ENCODE measurements at regions not wholly inside any gene's neighbourhood (a gene's known extent, or its start where the extent isn't known, plus 50 kb on each side); places are given as distances from the start of the nearest gene placed in this dataset.
A peak's percentile ranks its signal among the peaks of the same experiment; 100 is the strongest.

DNA sequence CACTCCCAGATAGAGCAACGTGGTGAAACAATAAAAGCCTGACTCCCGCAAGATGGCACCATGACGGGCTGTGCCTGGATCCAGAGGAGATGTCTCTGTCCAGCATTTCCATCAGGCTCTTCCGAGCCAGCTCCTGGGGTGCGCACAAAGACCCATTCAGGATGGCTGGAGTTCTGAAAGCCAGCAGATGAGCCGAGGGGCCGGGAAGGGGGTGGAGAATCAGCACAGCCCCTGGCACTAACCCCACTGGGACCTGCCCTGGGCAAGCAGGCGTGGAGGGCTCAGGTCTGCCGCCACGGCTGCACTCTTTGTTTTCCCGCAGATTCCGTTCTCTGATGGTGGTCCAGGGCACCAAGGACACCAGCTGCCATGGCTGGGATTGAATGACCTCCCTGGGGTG, 97.2 kb upstream of the BLID start:
- Histone ChIP-seq H3K4me2 (peak overlapping the region; percentile 20; the same call in 1 of the 2 replicates), H3K27ac (no peak overlapping the region), H3K27me3 (no peaks in the 10 kb centered on the region), H3K4me1 (peaks cover 6% of the 10 kb centered on the region), H3K9me3 (no peaks in the 10 kb centered on the region), H4K20me1 (no peaks in the 10 kb centered on the region), H3K36me3 (no peaks in the 10 kb centered on the region), H3K4me3 (no peak overlapping the region), H3K9ac (no peak overlapping the region)
- no peak for TF ChIP-seq Cebpa-rat (IDR thresholded peaks at IDR 0.05)

- Histone ChIP-seq H3K27ac (no peak overlapping the region), H3K36me3 (no peaks in the 10 kb centered on the region), H3K4me1 (peaks cover 6% of the 10 kb centered on the region), H3K27me3 (no peaks in the 10 kb centered on the region), H4K20me1 (no peaks in the 10 kb centered on the region), H3K4me2 (no peak overlapping the region), H3K4me3 (no peak overlapping the region), H3K9ac (no peak overlapping the region), H3K9me3 (no peaks in the 10 kb centered on the region)
- TF ChIP-seq Cebpa-rat (IDR thresholded peaks at IDR 0.05), result no peak
These were observed 94.5 kb upstream of the BLID start for GRCh38 chr11:122210367-122210997.

DNA sequence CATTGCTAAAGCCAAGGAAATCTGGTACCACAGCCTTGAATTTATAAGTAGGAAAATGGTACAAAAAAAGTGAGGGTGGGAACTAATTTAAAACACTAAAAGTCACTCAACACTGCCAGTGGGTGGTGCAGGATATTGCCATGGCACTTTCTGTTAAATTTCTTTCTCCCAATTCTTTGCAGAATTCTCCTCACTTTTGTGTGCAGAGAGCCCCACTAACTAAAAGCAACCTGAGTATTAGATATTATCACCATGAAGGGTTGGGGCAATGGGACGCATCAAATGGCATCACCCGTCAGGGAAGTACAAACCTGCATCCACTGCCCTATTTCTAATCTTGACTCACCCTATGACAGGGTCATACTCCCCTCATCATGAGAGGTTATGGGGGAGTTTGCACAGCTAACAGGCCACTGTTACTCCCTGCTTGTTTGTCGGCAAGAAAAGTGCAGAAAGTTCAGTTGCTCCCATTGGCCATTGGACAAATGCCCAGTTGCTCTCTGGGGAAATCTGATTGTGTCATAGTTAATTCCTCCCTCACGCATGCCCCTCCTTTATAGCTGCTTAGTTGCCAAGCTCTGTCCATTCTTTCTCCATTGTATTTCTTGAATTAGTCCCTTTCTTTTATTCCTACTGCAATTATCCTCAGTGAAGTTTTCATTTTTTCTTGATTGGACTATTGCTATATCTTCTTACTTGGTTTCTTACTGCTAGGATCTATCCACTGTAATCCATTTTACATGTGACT, 93.8 kb upstream of the BLID start:
- no peaks in the 10 kb centered on the region for H3K9me3 ChIP-seq
- TF ChIP-seq Cebpa-rat (IDR thresholded peaks at IDR 0.05), result no peak
- peaks cover 6% of the 10 kb centered on the region for H3K4me1 ChIP-seq
- H4K20me1 ChIP-seq, result no peaks in the 10 kb centered on the region
- H3K9ac ChIP-seq, result no peak overlapping the region
- no peak overlapping the region for H3K4me3 ChIP-seq
- no peaks in the 10 kb centered on the region for H3K36me3 ChIP-seq
- H3K27me3 ChIP-seq, result no peaks in the 10 kb centered on the region
- no peak overlapping the region for H3K4me2 ChIP-seq
- H3K27ac ChIP-seq, result no peak overlapping the region

DNA sequence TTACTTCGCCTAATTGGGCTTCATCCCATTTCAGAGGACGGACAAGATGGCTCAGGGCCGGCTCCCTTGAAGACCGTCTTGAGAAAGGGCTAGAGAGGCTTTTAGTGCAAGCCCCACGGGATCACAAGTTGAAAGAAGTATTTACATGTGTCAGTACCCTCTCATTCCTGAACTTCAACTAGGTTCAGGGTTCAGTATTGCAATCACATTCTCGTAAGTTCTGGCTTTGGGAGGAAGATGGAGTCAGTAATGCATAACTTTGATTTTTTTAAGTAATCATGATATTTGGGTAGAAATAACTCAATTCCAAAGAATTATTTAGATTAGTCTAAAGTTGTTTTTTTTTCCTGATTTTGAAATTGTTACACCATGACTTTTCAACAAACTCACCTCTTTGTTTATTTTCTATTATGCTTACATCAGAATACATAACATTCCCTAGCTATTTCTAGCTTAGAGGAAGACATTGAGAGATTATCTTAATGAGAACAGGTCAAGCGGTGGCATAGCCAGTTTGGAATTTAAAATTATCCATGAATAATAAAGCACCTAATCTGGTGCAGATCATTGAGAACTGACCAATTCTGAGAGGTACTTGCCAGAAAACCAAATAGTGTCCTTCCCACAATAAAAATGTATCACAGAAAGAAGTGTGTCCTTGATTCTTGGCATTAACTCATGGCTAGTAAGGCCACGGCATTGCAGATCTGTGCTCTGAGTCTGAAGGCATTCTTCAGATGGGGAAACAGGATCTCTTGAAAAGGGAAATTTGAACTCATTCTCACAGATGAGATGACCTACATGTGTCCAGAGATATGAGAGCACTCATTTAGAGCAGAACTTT, 92.1 kb upstream of the BLID start:
- Histone ChIP-seq H3K9me3 (no peaks in the 10 kb centered on the region), H3K27me3 (no peaks in the 10 kb centered on the region), H3K9ac (no peak overlapping the region), H4K20me1 (no peaks in the 10 kb centered on the region), H3K4me2 (no peak overlapping the region), H3K36me3 (no peaks in the 10 kb centered on the region), H3K4me1 (peaks cover 2% of the 10 kb centered on the region), H3K27ac (no peak overlapping the region), H3K4me3 (no peak overlapping the region)
- TF ChIP-seq Cebpa-rat (IDR thresholded peaks at IDR 0.05), result no peak

DNA sequence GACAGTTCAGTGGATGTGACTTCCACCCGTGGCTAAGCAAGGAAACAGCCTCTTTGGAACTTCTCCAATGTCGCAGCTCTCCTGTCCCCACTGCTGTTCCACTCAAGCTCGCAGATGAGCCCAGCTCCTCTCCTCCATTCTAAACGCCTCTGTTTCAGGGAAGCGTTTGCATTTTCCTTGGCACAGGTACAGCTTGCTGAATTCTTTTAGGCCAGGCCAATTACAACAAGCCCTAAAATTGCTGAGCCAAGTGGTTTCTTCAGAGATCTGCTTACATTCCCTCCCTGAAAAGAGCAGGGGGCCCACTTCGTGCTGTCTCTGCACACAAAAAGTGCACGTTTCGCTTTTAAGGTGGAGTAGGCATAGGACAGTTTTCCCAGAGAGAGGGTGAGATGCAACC, 91.5 kb upstream of the BLID start:
- H3K4me2 ChIP-seq, result no peak overlapping the region
- no peak overlapping the region for H3K27ac ChIP-seq
- H3K4me3 ChIP-seq, result no peak overlapping the region
- no peaks in the 10 kb centered on the region for H3K4me1 ChIP-seq
- H4K20me1 ChIP-seq, result no peaks in the 10 kb centered on the region
- no peaks in the 10 kb centered on the region for H3K27me3 ChIP-seq
- H3K9ac ChIP-seq, result no peak overlapping the region
- H3K9me3 ChIP-seq, result no peaks in the 10 kb centered on the region
- H3K36me3 ChIP-seq, result no peaks in the 10 kb centered on the region
- no peak for TF ChIP-seq Cebpa-rat (IDR thresholded peaks at IDR 0.05)

- Histone ChIP-seq H3K9ac (no peak overlapping the region), H3K4me2 (no peak overlapping the region), H3K4me3 (no peak overlapping the region), H3K27me3 (no peaks in the 10 kb centered on the region), H3K27ac (no peak overlapping the region), H3K4me1 (no peaks in the 10 kb centered on the region), H3K36me3 (no peaks in the 10 kb centered on the region), H3K9me3 (no peaks in the 10 kb centered on the region), H4K20me1 (no peaks in the 10 kb centered on the region)
- TF ChIP-seq Cebpa-rat (IDR thresholded peaks at IDR 0.05), result no peak
These were observed 89.0 kb upstream of the BLID start for GRCh38 chr11:122205036-122205435.

- Histone ChIP-seq H3K9ac (no peak overlapping the region), H3K9me3 (no peaks in the 10 kb centered on the region), H3K36me3 (no peaks in the 10 kb centered on the region), H3K4me1 (no peaks in the 10 kb centered on the region), H3K4me2 (no peak overlapping the region), H3K4me3 (no peak overlapping the region), H3K27me3 (no peaks in the 10 kb centered on the region), H4K20me1 (no peaks in the 10 kb centered on the region), H3K27ac (no peak overlapping the region)
- no peak for TF ChIP-seq Cebpa-rat (IDR thresholded peaks at IDR 0.05)
These were observed 88.2 kb upstream of the BLID start for GRCh38 chr11:122204206-122204605.

- Histone ChIP-seq H3K27me3 (no peaks in the 10 kb centered on the region), H3K27ac (no peak overlapping the region), H3K36me3 (no peaks in the 10 kb centered on the region), H3K4me1 (no peaks in the 10 kb centered on the region), H3K4me3 (no peak overlapping the region), H3K9ac (no peak overlapping the region), H3K9me3 (no peaks in the 10 kb centered on the region), H4K20me1 (no peaks in the 10 kb centered on the region), H3K4me2 (no peak overlapping the region)
- no peak for TF ChIP-seq Cebpa-rat (IDR thresholded peaks at IDR 0.05)
These were observed 87.0 kb upstream of the BLID start for GRCh38 chr11:122202951-122203456.

DNA sequence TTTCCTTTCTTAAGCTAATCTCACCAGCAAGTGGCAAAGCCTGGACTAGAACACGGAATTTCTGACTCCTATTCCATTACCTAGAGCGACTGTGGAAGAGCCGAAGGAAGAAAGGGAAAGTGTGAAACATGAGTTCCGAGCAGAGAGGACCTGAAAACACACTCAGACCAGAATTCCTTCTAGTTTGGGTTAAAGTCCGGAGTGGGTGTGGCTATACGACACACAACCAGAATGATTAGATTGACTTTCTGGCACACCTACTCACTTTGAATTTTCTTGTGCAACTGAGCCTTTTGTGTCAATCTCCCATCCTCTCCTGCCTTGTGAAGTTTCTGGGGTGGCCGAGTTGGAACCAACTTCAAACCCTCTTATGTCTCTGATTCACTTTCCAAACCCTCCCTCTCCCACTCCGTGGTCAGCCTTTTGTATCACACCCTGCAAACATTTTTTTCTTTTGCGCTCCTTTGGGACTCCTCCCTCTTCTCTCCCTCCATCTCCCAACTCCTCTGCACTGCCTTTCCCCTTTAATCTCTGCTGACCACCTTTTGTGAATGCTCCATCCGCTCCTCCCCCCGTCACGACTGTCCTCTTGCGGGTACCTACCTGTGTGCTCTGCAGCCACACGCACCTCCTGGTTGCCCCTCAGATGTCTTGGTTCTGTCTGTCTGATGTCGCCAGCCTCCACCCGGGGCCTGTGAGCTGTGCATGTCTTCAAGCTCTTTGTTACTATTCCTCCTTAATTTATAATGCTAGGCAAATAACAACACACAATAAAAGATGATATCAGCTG, 86.3 kb upstream of the BLID start:
- Histone ChIP-seq H4K20me1 (no peaks in the 10 kb centered on the region), H3K4me1 (no peaks in the 10 kb centered on the region), H3K36me3 (no peaks in the 10 kb centered on the region), H3K9me3 (no peaks in the 10 kb centered on the region), H3K4me2 (no peak overlapping the region), H3K27ac (no peak overlapping the region), H3K27me3 (no peaks in the 10 kb centered on the region), H3K9ac (no peak overlapping the region), H3K4me3 (no peak overlapping the region)
- TF ChIP-seq Cebpa-rat (IDR thresholded peaks at IDR 0.05), result no peak
